Superior temporal gyrus (tissue), 1 donor: ENCODE measurements at regions not wholly inside any gene's neighbourhood (a gene's known extent, or its start where the extent isn't known, plus 50 kb on each side); places are given as distances from the start of the nearest gene placed in this dataset.

ENCODE experiments used
- DNase-seq: peaks from one replicate; pipeline ENCODE4 v3.0.0-alpha.2; 2016; ENCODE audit errors: extremely low spot score

- DNase-seq, result no peak
Measured at GRCh38 chr4:186351668-186352194, 85.7 kb downstream of the F11 start.

- DNase-seq, result no peak
Measured at GRCh38 chr4:186348433-186348832, 82.4 kb downstream of the F11 start.

GRCh38 chr4:186347743-186348142 is 81.8 kb downstream of the F11 start:
- no peak for DNase-seq

GRCh38 chr4:186345184-186345583 is 79.2 kb downstream of the F11 start:
- DNase-seq, result no peak

- DNase-seq, result no peak
Measured at GRCh38 chr4:186342582-186342981, 76.6 kb downstream of the F11 start.

- no peak for DNase-seq
Measured at GRCh38 chr4:186341655-186342054, 75.7 kb downstream of the F11 start.
